H1 (cell line): ENCODE measurements at regions not wholly inside any gene's neighbourhood (a gene's known extent, or its start where the extent isn't known, plus 50 kb on each side); places are given as distances from the start of the nearest gene placed in this dataset.

Source experiments
- CTCF ChIA-PET: fragments of 300-600 bp; sonication (Branson Sonifier 250); formaldehyde crosslinking; loops from one replicate; lab custom pipeline; 2021; ENCODE audit not compliant: partially characterized antibody; lab: Charles Lee
- POLR2A ChIA-PET: fragments of 300-600 bp; sonication (Branson Sonifier 250); formaldehyde crosslinking; loops from one replicate; lab custom pipeline; 2021; ENCODE audit warnings: inconsistent platforms; ENCODE audit not compliant: partially characterized antibody; lab: Charles Lee
- DNase-seq, 2 experiments: peaks; one replicate each; pipeline versions ENCODE4 v3.0.0 to v3.0.0-alpha.2; 2010 to 2022; ENCODE audit warnings: low spot score in 2 of 2, low read depth in 1 of 2, mixed read lengths in 1 of 2
- FAIRE-seq: peaks from 2 replicates; lab custom pipeline; 2011; peaks lifted over from hg19 to GRCh38; lab: Jason Lieb, UNC
- H2AFZ ChIP-seq: 2 replicates; pipeline ENCODE4 v1.8.1; 2012; ENCODE audit warnings: low read length, inconsistent platforms
- H2AK5ac ChIP-seq: 2 replicates; pipeline ENCODE4 v1.6.1; 2013; ENCODE audit warnings: low read depth, low read length
- H2BK120ac ChIP-seq: replicated peaks from 2 replicates; pipeline ENCODE3; 2013; ENCODE audit warnings: low read depth, low read length, inconsistent platforms
- H2BK12ac ChIP-seq: 2 replicates; pipeline ENCODE4 v1.6.1; 2013; ENCODE audit warnings: low read depth, low read length
- H2BK15ac ChIP-seq: 2 replicates; pipeline ENCODE4 v1.6.1; 2013; ENCODE audit warnings: low read length
- H2BK20ac ChIP-seq: 2 replicates; pipeline ENCODE4 v1.6.1; 2013; ENCODE audit warnings: low read length
- H2BK5ac ChIP-seq: 2 replicates; pipeline ENCODE4 v1.6.1; 2013; ENCODE audit warnings: low read depth, low read length
- H3K14ac ChIP-seq: 2 replicates; pipeline ENCODE4 v1.6.1; 2013; ENCODE audit warnings: inconsistent platforms; ENCODE audit not compliant: insufficient read length
- H3K18ac ChIP-seq: 2 replicates; pipeline ENCODE4 v1.6.1; 2013; ENCODE audit warnings: low read length; ENCODE audit errors: extremely low read depth
- H3K23ac ChIP-seq: 2 replicates; pipeline ENCODE4 v1.6.1; 2013; ENCODE audit warnings: inconsistent platforms; ENCODE audit not compliant: insufficient read length
- H3K23me2 ChIP-seq: 2 replicates; pipeline ENCODE4 v1.6.1; 2013; ENCODE audit warnings: low read depth, low read length
- H3K27ac ChIP-seq: 2 replicates; pipeline ENCODE4 v1.6.1; 2011; ENCODE audit warnings: low read depth, low read length, inconsistent platforms
- H3K27me3 ChIP-seq, 4 experiments: replicated peaks in 1 of 4; 1 replicate in 1 of 4; 2 replicates in 3 of 4; pipeline versions ENCODE4 v1.6.1 to v1.8.1; 2011 to 2013; ENCODE audit warnings: low read length in 3 of 4, mild to moderate bottlenecking in 3 of 4, inconsistent platforms in 2 of 4, mixed read lengths in 2 of 4, moderate library complexity in 1 of 4; ENCODE audit not compliant: control insufficient read depth in 3 of 4, insufficient read depth in 3 of 4; ENCODE audit errors: extremely low read depth in 1 of 4
- H3K36me3 ChIP-seq, 4 experiments: 2 replicates each; pipeline versions ENCODE4 v1.6.1 to v1.8.1; 2011 to 2013; ENCODE audit warnings: mild to moderate bottlenecking in 4 of 4, low read length in 3 of 4, moderate library complexity in 2 of 4, control low read depth in 1 of 4, inconsistent platforms in 1 of 4; ENCODE audit not compliant: insufficient read depth in 4 of 4, control insufficient read depth in 2 of 4
- H3K4ac ChIP-seq: replicated peaks from 2 replicates; pipeline ENCODE3; 2013; ENCODE audit warnings: low read length, low read depth, mixed read lengths, inconsistent platforms; ENCODE audit not compliant: insufficient read length
- H3K4me1 ChIP-seq, 4 experiments: replicated peaks in 1 of 4; 1 replicate in 1 of 4; 2 replicates in 3 of 4; pipeline versions ENCODE4 v1.6.1 to v1.8.1; 2011 to 2013; ENCODE audit warnings: low read length in 3 of 4, inconsistent platforms in 2 of 4, mixed read lengths in 1 of 4; ENCODE audit not compliant: insufficient read depth in 4 of 4, control insufficient read depth in 3 of 4
- H3K4me2 ChIP-seq, 2 experiments: 2 replicates each; pipeline versions ENCODE4 v1.6.1 to v1.8.1; 2011 to 2013; ENCODE audit warnings: low read depth in 2 of 2, low read length in 2 of 2, control low read depth in 1 of 2, inconsistent platforms in 1 of 2, mild to moderate bottlenecking in 1 of 2; ENCODE audit not compliant: insufficient read depth in 1 of 2
- H3K4me3 ChIP-seq, 4 experiments: fragments of 200-600, 300-600 bp in 1 of 4; sonication (generic), shearing (Covaris generic), sonication (Bioruptor Twin) in 1 of 4; 2 replicates each; pipeline versions ENCODE4 v1.5.1 to v1.8.1; 2011 to 2016; ENCODE audit warnings: low read length in 4 of 4, low read depth in 3 of 4, control low read depth in 2 of 4, inconsistent platforms in 2 of 4, mild to moderate bottlenecking in 2 of 4, mixed read lengths in 1 of 4, moderate library complexity in 1 of 4; ENCODE audit not compliant: insufficient read depth in 2 of 4; ENCODE audit errors: extremely low read depth in 1 of 4
- H3K56ac ChIP-seq: replicated peaks from 2 replicates; pipeline ENCODE3; 2013; ENCODE audit warnings: low read depth, mild to moderate bottlenecking, mixed read lengths, low read length, inconsistent platforms; ENCODE audit not compliant: insufficient read length
- H3K79me1 ChIP-seq: 2 replicates; pipeline ENCODE4 v1.6.1; 2013; ENCODE audit warnings: low read depth, low read length, control low read depth
- H3K79me2 ChIP-seq, 2 experiments: 2 replicates each; pipeline versions ENCODE4 v1.6.1 to v1.8.1; 2012 to 2013; ENCODE audit warnings: low read length in 2 of 2, mild to moderate bottlenecking in 2 of 2, inconsistent platforms in 1 of 2; ENCODE audit not compliant: insufficient read depth in 2 of 2, control insufficient read depth in 1 of 2
- H3K9ac ChIP-seq, 4 experiments: replicated peaks in 1 of 4; 1 replicate in 1 of 4; 2 replicates in 3 of 4; pipeline versions ENCODE4 v1.6.1 to v1.8.1; 2011 to 2013; ENCODE audit warnings: low read depth in 3 of 4, low read length in 3 of 4, control low read depth in 2 of 4, mild to moderate bottlenecking in 2 of 4, moderate library complexity in 2 of 4, inconsistent platforms in 1 of 4; ENCODE audit errors: extremely low read depth in 1 of 4
- H3K9me3 ChIP-seq, 2 experiments: 2 replicates each; pipeline versions ENCODE4 v1.6.1 to v1.8.1; 2012 to 2013; ENCODE audit warnings: mild to moderate bottlenecking in 2 of 2, moderate library complexity in 2 of 2, control low read depth in 1 of 2, inconsistent platforms in 1 of 2, low read depth in 1 of 2, low read length in 1 of 2, mixed read lengths in 1 of 2; ENCODE audit not compliant: insufficient read depth in 2 of 2
- H4K20me1 ChIP-seq, 2 experiments: replicated peaks in 1 of 2; 2 replicates each; pipeline versions ENCODE3 to v1.8.1; 2011 to 2013; ENCODE audit warnings: inconsistent platforms in 2 of 2, low read length in 2 of 2, mild to moderate bottlenecking in 1 of 2; ENCODE audit not compliant: insufficient read depth in 2 of 2, control insufficient read depth in 1 of 2
- H4K5ac ChIP-seq: 2 replicates; pipeline ENCODE4 v1.6.1; 2013; ENCODE audit warnings: low read length, low read depth, mixed read lengths, inconsistent platforms; ENCODE audit not compliant: insufficient read length
- H4K8ac ChIP-seq: 2 replicates; pipeline ENCODE4 v1.8.0; 2013; ENCODE audit warnings: mild to moderate bottlenecking, moderate library complexity, low read length, inconsistent platforms; ENCODE audit not compliant: insufficient read depth; ENCODE audit errors: extremely low read depth
- H4K91ac ChIP-seq: replicated peaks from 2 replicates; pipeline ENCODE3; 2013; ENCODE audit warnings: low read length, mixed read lengths, inconsistent platforms; ENCODE audit not compliant: insufficient read length
- ATF2 ChIP-seq: IDR thresholded peaks from 2 replicates; pipeline ENCODE4 v1.6.1; 2012; ENCODE audit warnings: low read length, inconsistent platforms
- CREB1 ChIP-seq: IDR thresholded peaks from 2 replicates; pipeline ENCODE4 v1.6.1; 2012; ENCODE audit warnings: inconsistent platforms
- GABPA ChIP-seq: IDR thresholded peaks from 2 replicates; pipeline ENCODE4 v1.6.1; 2011; ENCODE audit warnings: mild to moderate bottlenecking, low read length, moderate library complexity, borderline replicate concordance; ENCODE audit not compliant: insufficient read depth
- MAFK ChIP-seq: IDR thresholded peaks from 2 replicates; pipeline ENCODE4 v1.6.1; 2012; ENCODE audit warnings: low read depth, mild to moderate bottlenecking, improper control_type of control experiment, low read length
- SP1 ChIP-seq: IDR thresholded peaks from 2 replicates; pipeline ENCODE4 v1.6.1; 2011; ENCODE audit warnings: low read depth, low read length
- TAF7 ChIP-seq: optimal IDR thresholded peaks from 2 replicates; pipeline ENCODE3; 2011; ENCODE audit warnings: low read depth, mild to moderate bottlenecking, inconsistent platforms, low read length, moderate library complexity, borderline replicate concordance
- TBP ChIP-seq: IDR thresholded peaks from 2 replicates; pipeline ENCODE4 v1.6.1; 2011; ENCODE audit warnings: low read depth, low read length, improper control_type of control experiment
- WGBS, 2 experiments: shearing (Covaris generic) in 1 of 2; methylation state at CpG; one replicate each; pipeline versions ENCODE4 v1.1.6 to v1.1.7; 2013 to 2015; ENCODE audit warnings: low lambda C conversion rate in 2 of 2, mixed read lengths in 2 of 2, inconsistent platforms in 1 of 2, low coverage in 1 of 2, missing lambda C conversion rate in 1 of 2; ENCODE audit not compliant: insufficient replicate concordance in 2 of 2, insufficient coverage in 1 of 2, insufficient read length in 1 of 2; ENCODE audit errors: extremely low coverage in 1 of 2, missing lambda C conversion rate in 1 of 2; 5-methylcytosine and 5-hydroxymethylcytosine counted together

- H4K5ac ChIP-seq, result no peak overlapping the region
- H4K20me1 ChIP-seq, result no peaks in the 10 kb centered on the region
- FAIRE-seq, result no peak
- H3K18ac ChIP-seq, result no peak overlapping the region
- POLR2A ChIA-PET, result no interaction called here
- no peak for TF ChIP-seq GABPA
- no peak for TF ChIP-seq CREB1
- TF ChIP-seq TBP, result no peak
- no peak for TF ChIP-seq MAFK
- no peak for TF ChIP-seq ATF2
- TF ChIP-seq SP1, result no peak
- no peak for TF ChIP-seq TAF7
- no peaks in the 10 kb centered on the region for H3K79me1 ChIP-seq
- no peak overlapping the region for H2BK15ac ChIP-seq
- no peak for DNase-seq
- H2AFZ ChIP-seq, result no peak overlapping the region
- H2BK120ac ChIP-seq, result no peak overlapping the region
- peaks cover 0 to 5% (median 2%) of the 10 kb centered on the region in 4 experiments; a peak in 2 of 7 replicates for H3K4me1 ChIP-seq
- H3K56ac ChIP-seq, result no peak overlapping the region
- no peaks in the 10 kb centered on the region for H3K23me2 ChIP-seq
- H4K8ac ChIP-seq, result no peak overlapping the region
- H3K9ac ChIP-seq, result no peak overlapping the region
- H4K91ac ChIP-seq, result no peak overlapping the region
- H3K4me2 ChIP-seq, result no peak overlapping the region
- no peak overlapping the region for H3K27ac ChIP-seq
- CTCF ChIA-PET, result interaction anchor here (1.5 to 2.2 kb wide), 2 partner anchors 8 to 15 kb away, joined by 4 to 7 read pairs; no protein-coding TSS in a partner anchor
- H3K14ac ChIP-seq, result no peak overlapping the region
- H3K9me3 ChIP-seq, result no peaks in the 10 kb centered on the region
- no peaks in the 10 kb centered on the region for H3K36me3 ChIP-seq
- no peaks in the 10 kb centered on the region for H3K27me3 ChIP-seq
- 65% methylated on average over 3 of the region's 3 CpGs; no CpG with 5 or more reads in 1 of the 2 experiments for WGBS, 2 experiments
- H3K79me2 ChIP-seq, result no peaks in the 10 kb centered on the region
- H2BK12ac ChIP-seq, result no peak overlapping the region
- H3K4ac ChIP-seq, result no peak overlapping the region
- H2BK5ac ChIP-seq, result no peak overlapping the region
- H2BK20ac ChIP-seq, result no peak overlapping the region
- H3K23ac ChIP-seq, result no peak overlapping the region
- H2AK5ac ChIP-seq, result no peak overlapping the region
- H3K4me3 ChIP-seq, result no peak overlapping the region
Observed at GRCh38 chr13:73851104-73851503, 283.1 kb downstream of the KLF12 start.
